GM12878 (cell line): ENCODE measurements at regions not wholly inside any gene's neighbourhood (a gene's known extent, or its start where the extent isn't known, plus 50 kb on each side); places are given as distances from the start of the nearest gene placed in this dataset.

Experiments
- ATAC-seq: fragments of 200-7000 bp; cut with Tn5 transposase; 3 replicates; pipeline ENCODE4 v1.9.1; 2020; ENCODE audit warnings: mild to moderate bottlenecking, moderate library complexity
- BruUV-seq: library from RNA; stranded (reverse); fragments of 400-500 nt; replicated peaks from 2 replicates; lab custom pipeline; 2021; lab: Mats Ljungman, UMichigan
- CTCF ChIA-PET: fragments of 300-600 bp; sonication (Branson Sonifier 250); formaldehyde crosslinking; extraction: SDS; loops from one replicate; lab custom pipeline; 2021; ENCODE audit warnings: inconsistent platforms; lab: Yijun Ruan, JAX
- POLR2A ChIA-PET: fragments of 350-600 bp; formaldehyde crosslinking; extraction: SDS; loops from one replicate; lab custom pipeline; 2021; ENCODE audit warnings: inconsistent platforms; lab: Charles Lee
- RAD21 ChIA-PET: fragments of 300-600 bp; sonication (Branson Sonifier 250); formaldehyde crosslinking; loops from one replicate; lab custom pipeline; 2023; ENCODE audit warnings: antibody characterized with exemption; ENCODE audit not compliant: unreplicated experiment; lab: Charles Lee
- SMC1A ChIA-PET: fragments of 300-600 bp; sonication (Branson Sonifier 250); formaldehyde crosslinking; loops from one replicate; lab custom pipeline; 2023; ENCODE audit not compliant: unreplicated experiment, uncharacterized antibody; lab: Charles Lee
- DNase-seq: peaks from one replicate; pipeline ENCODE4 v3.0.0-alpha.2; 2011; ENCODE audit warnings: low read depth, low spot score
- FAIRE-seq: peaks from 3 replicates; lab custom pipeline; 2011; peaks lifted over from hg19 to GRCh38; lab: Jason Lieb, UNC
- H2AFZ ChIP-seq: 2 replicates; pipeline ENCODE4 v1.6.0; 2011; ENCODE audit warnings: low read depth, low read length, control low read depth; ENCODE audit not compliant: control insufficient read depth
- H3K27ac ChIP-seq: 2 replicates; pipeline ENCODE4 v1.5.1; 2011; ENCODE audit warnings: control low read depth; ENCODE audit not compliant: control insufficient read depth, insufficient read depth
- H3K27me3 ChIP-seq, 2 experiments: replicated peaks in 1 of 2; 2 replicates each; pipeline versions ENCODE4 v1.6.0 to v1.6.1; 2011; ENCODE audit warnings: low read length in 1 of 2; ENCODE audit not compliant: control insufficient read depth in 2 of 2, insufficient read depth in 2 of 2
- H3K36me3 ChIP-seq, 2 experiments: 2 replicates each; pipeline ENCODE4 v1.5.1; 2011; ENCODE audit warnings: low read length in 1 of 2; ENCODE audit not compliant: control insufficient read depth in 2 of 2, insufficient read depth in 2 of 2
- H3K4me1 ChIP-seq: 2 replicates; pipeline ENCODE4 v1.6.1; 2011; ENCODE audit warnings: mild to moderate bottlenecking, low read length, moderate library complexity, mixed read lengths; ENCODE audit not compliant: control insufficient read depth, insufficient read depth
- H3K4me2 ChIP-seq: 2 replicates; pipeline ENCODE4 v1.6.0; 2011; ENCODE audit warnings: control low read depth; ENCODE audit not compliant: control insufficient read depth, insufficient read depth
- H3K4me3 ChIP-seq: fragments of 200-600 bp; sonication (generic); 2 replicates; pipeline ENCODE4 v1.5.1; 2016
- H3K79me2 ChIP-seq: 2 replicates; pipeline ENCODE4 v1.6.0; 2011; ENCODE audit warnings: low read length; ENCODE audit not compliant: control insufficient read depth, insufficient read depth
- H3K9ac ChIP-seq: 2 replicates; pipeline ENCODE4 v1.8.0; 2011; ENCODE audit warnings: low read length, control low read depth, mixed read lengths; ENCODE audit not compliant: control insufficient read depth, insufficient read depth
- H3K9me3 ChIP-seq: replicated peaks from 3 replicates; pipeline ENCODE4 v1.5.1; 2011; ENCODE audit warnings: mild to moderate bottlenecking, low read length; ENCODE audit not compliant: control insufficient read depth, insufficient read depth
- H4K20me1 ChIP-seq: 2 replicates; pipeline ENCODE4 v1.6.0; 2011; ENCODE audit not compliant: control insufficient read depth, insufficient read depth
- FOS ChIP-seq: IDR thresholded peaks from 3 replicates; pipeline ENCODE4 v1.6.1; 2011; ENCODE audit warnings: borderline replicate concordance; ENCODE audit not compliant: insufficient read length; ENCODE audit errors: extremely low read depth
- MXI1 ChIP-seq: fragments of 150-350 bp; IDR thresholded peaks from 2 replicates; pipeline ENCODE4 v1.6.1; 2011; ENCODE audit warnings: low read depth, mild to moderate bottlenecking, inconsistent platforms, low read length, improper control_type of control experiment
- SP1 ChIP-seq: IDR thresholded peaks from one replicate; pipeline ENCODE4 v1.6.1; 2011; ENCODE audit warnings: low read depth, low read length
- ZBTB11 ChIP-seq: fragments of 450-650 bp; formaldehyde crosslinking; IDR thresholded peaks from 2 replicates; pipeline ENCODE4 v1.5.0; 2022; ENCODE audit warnings: mild to moderate bottlenecking, missing genetic modification characterization
- ZNF274 ChIP-seq: IDR thresholded peaks from one replicate; pipeline ENCODE4 v1.8.0; 2011; ENCODE audit not compliant: insufficient read length, insufficient read depth
- WGBS: methylation state at CpG from one replicate; pipeline ENCODE4 v1.1.6; 2016; ENCODE audit warnings: low lambda C conversion rate; ENCODE audit not compliant: insufficient replicate concordance, insufficient coverage; ENCODE audit errors: missing lambda C conversion rate; 5-methylcytosine and 5-hydroxymethylcytosine counted together
- in situ Hi-C: fragments of 300-500 bp; cut with MboI; formaldehyde crosslinking; loops from 9 replicates; pipeline ENCODE4 v1.14.3; 2018; ENCODE audit warnings: mixed read lengths
- intact Hi-C: fragments of 100-400 bp; cut with micrococcal nuclease; formaldehyde crosslinking; loops from one replicate; pipeline ENCODE4 v1.14.2; 2022; ENCODE audit not compliant: unreplicated experiment

- Histone ChIP-seq H3K27me3 (no peaks in the 10 kb centered on the region), H2AFZ (no peak overlapping the region), H3K9me3 (no peaks in the 10 kb centered on the region; the same call in 1 of the 3 replicates), H3K4me2 (no peak overlapping the region), H3K9ac (no peak overlapping the region), H3K79me2 (no peaks in the 10 kb centered on the region), H3K27ac (no peak overlapping the region), H4K20me1 (no peaks in the 10 kb centered on the region), H3K4me1 (no peaks in the 10 kb centered on the region), H3K36me3 (no peaks in the 10 kb centered on the region), H3K4me3 (no peak overlapping the region)
- intact Hi-C loops = no loop called here
- ChIA-PET CTCF (interaction anchor here (1.8 kb wide), 1 partner anchor 293 kb away, joined by 6 read pairs; no protein-coding TSS in a partner anchor), SMC1A (interaction anchor here (0.6 to 0.7 kb wide), 2 partner anchors 9 to 1304 kb away, joined by 3 read pairs; no protein-coding TSS in a partner anchor), POLR2A (no interaction called here), RAD21 (interaction anchor here (0.6 to 1.0 kb wide), 3 partner anchors 81 to 264 kb away, joined by 3 to 4 read pairs (median 4); no protein-coding TSS in a partner anchor)
- ATAC-seq = no peak
- in situ Hi-C loops = no loop called here
- WGBS = 29% methylated on average over 2 of the region's 2 CpGs
- FAIRE-seq = no peak
- no peak for DNase-seq
- TF ChIP-seq ZBTB11 (CRISPR knock-in tag) (no peak), MXI1 (no peak), SP1 (no peak), ZNF274 (no peak), FOS (no peak)
- TF ChIP-seq, all 136 proteins: peak for 0
- no TSS peak for BruUV-seq
Observed at GRCh38 chr21:34216718-34217032, 143.3 kb downstream of the MRPS6 start.
